Mesenchymal stem cell (in vitro differentiated cells and primary cell): ENCODE measurements at regions not wholly inside any gene's neighbourhood (a gene's known extent, or its start where the extent isn't known, plus 50 kb on each side); places are given as distances from the start of the nearest gene placed in this dataset.
"Not testable (repeated sequence)": the region's sequence is repeated elsewhere in the genome, so short reads cannot be mapped to it uniquely, and the experiment has no call there.

Source experiments
- DNase-seq: peaks from one replicate; pipeline ENCODE4 v3.0.0-alpha.2; 2013
- H2AFZ ChIP-seq: one replicate; pipeline ENCODE4 v1.6.1; 2013; ENCODE audit warnings: low read depth, mild to moderate bottlenecking, control low read depth, inconsistent platforms, low read length, moderate library complexity
- H2AK5ac ChIP-seq: 2 replicates; pipeline ENCODE4 v1.6.1; 2013; ENCODE audit warnings: low read length, moderate library complexity, mild to moderate bottlenecking, inconsistent platforms; ENCODE audit not compliant: severe bottlenecking
- H2BK120ac ChIP-seq: one replicate; pipeline ENCODE4 v1.6.1; 2013; ENCODE audit warnings: low read depth, mild to moderate bottlenecking, inconsistent platforms, low read length, moderate library complexity
- H2BK12ac ChIP-seq, 2 experiments: one replicate each; pipeline ENCODE4 v1.6.1; 2013; ENCODE audit warnings: inconsistent platforms in 2 of 2, low read length in 2 of 2, mild to moderate bottlenecking in 2 of 2, moderate library complexity in 2 of 2, control low read depth in 1 of 2
- H2BK15ac ChIP-seq: one replicate; pipeline ENCODE4 v1.6.1; 2013; ENCODE audit warnings: mild to moderate bottlenecking, low read depth, inconsistent platforms; ENCODE audit not compliant: poor library complexity, severe bottlenecking
- H2BK5ac ChIP-seq: 2 replicates; pipeline ENCODE4 v1.6.1; 2013; ENCODE audit warnings: low read depth, mild to moderate bottlenecking, low read length, control low read depth, inconsistent platforms; ENCODE audit not compliant: poor library complexity, severe bottlenecking
- H3K14ac ChIP-seq, 2 experiments: one replicate each; pipeline ENCODE4 v1.6.1; 2013; ENCODE audit warnings: inconsistent platforms in 2 of 2, low read length in 2 of 2, control low read depth in 1 of 2, mild to moderate bottlenecking in 1 of 2, moderate library complexity in 1 of 2
- H3K18ac ChIP-seq, 2 experiments: one replicate each; pipeline ENCODE4 v1.6.1; 2013; ENCODE audit warnings: inconsistent platforms in 2 of 2, low read length in 2 of 2, control low read depth in 1 of 2, low read depth in 1 of 2, mild to moderate bottlenecking in 1 of 2
- H3K23ac ChIP-seq, 2 experiments: one replicate each; pipeline ENCODE4 v1.6.1; 2013; ENCODE audit warnings: inconsistent platforms in 2 of 2, low read length in 2 of 2, mild to moderate bottlenecking in 2 of 2, moderate library complexity in 2 of 2, control low read depth in 1 of 2
- H3K27ac ChIP-seq: 2 replicates; pipeline ENCODE4 v1.5.1; 2013; ENCODE audit warnings: mild to moderate bottlenecking, moderate library complexity, low read length, control low read depth, inconsistent platforms; ENCODE audit not compliant: poor library complexity, severe bottlenecking
- H3K27me3 ChIP-seq, 2 experiments: 2 replicates each; pipeline versions ENCODE4 v1.6.1 to v1.7.0; 2013; ENCODE audit warnings: low read length in 2 of 2, mild to moderate bottlenecking in 2 of 2, moderate library complexity in 2 of 2, control low read depth in 1 of 2, inconsistent platforms in 1 of 2; ENCODE audit not compliant: control insufficient read depth in 1 of 2, insufficient read depth in 1 of 2
- H3K36me3 ChIP-seq, 2 experiments: 2 replicates each; pipeline versions ENCODE4 v1.6.1 to v1.7.0; 2013; ENCODE audit warnings: low read length in 2 of 2, control low read depth in 1 of 2, inconsistent platforms in 1 of 2, low read depth in 1 of 2, mild to moderate bottlenecking in 1 of 2; ENCODE audit not compliant: insufficient read depth in 2 of 2, control insufficient read depth in 1 of 2
- H3K4ac ChIP-seq, 2 experiments: one replicate each; pipeline ENCODE4 v1.6.1; 2013; ENCODE audit warnings: inconsistent platforms in 2 of 2, low read length in 2 of 2, mild to moderate bottlenecking in 2 of 2, moderate library complexity in 2 of 2, control low read depth in 1 of 2, low read depth in 1 of 2
- H3K4me1 ChIP-seq: 2 replicates; pipeline ENCODE4 v1.6.1; 2013; ENCODE audit warnings: low read depth, low read length, control low read depth; ENCODE audit not compliant: control insufficient read depth, insufficient read depth
- H3K4me2 ChIP-seq: 2 replicates; pipeline ENCODE4 v1.6.1; 2013; ENCODE audit warnings: low read length, mild to moderate bottlenecking, inconsistent platforms; ENCODE audit not compliant: poor library complexity, severe bottlenecking
- H3K4me3 ChIP-seq, 2 experiments: 2 replicates each; pipeline versions ENCODE4 v1.5.1 to v1.7.0; 2013; ENCODE audit warnings: low read length in 2 of 2, mild to moderate bottlenecking in 2 of 2, control low read depth in 1 of 2, low read depth in 1 of 2; ENCODE audit not compliant: insufficient read depth in 1 of 2
- H3K79me1 ChIP-seq: replicated peaks from 2 replicates; pipeline ENCODE4 v1.6.1; 2013; ENCODE audit warnings: mild to moderate bottlenecking, control low read depth, low read length, inconsistent platforms; ENCODE audit not compliant: poor library complexity, severe bottlenecking
- H3K9ac ChIP-seq: 2 replicates; pipeline ENCODE4 v1.7.0; 2013; ENCODE audit warnings: mild to moderate bottlenecking, low read length, moderate library complexity
- H3K9me3 ChIP-seq: 2 replicates; pipeline ENCODE4 v1.7.0; 2013; ENCODE audit warnings: mild to moderate bottlenecking, low read length; ENCODE audit not compliant: control insufficient read depth
- H4K8ac ChIP-seq: one replicate; pipeline ENCODE4 v1.6.1; 2013; ENCODE audit warnings: inconsistent platforms, mild to moderate bottlenecking, low read length, moderate library complexity
- H4K91ac ChIP-seq: one replicate; pipeline ENCODE4 v1.6.1; 2013; ENCODE audit warnings: mild to moderate bottlenecking, low read length, inconsistent platforms
- WGBS: methylation state at CpG from one replicate; pipeline ENCODE4 v1.1.7; 2013; ENCODE audit warnings: mixed read lengths; 5-methylcytosine and 5-hydroxymethylcytosine counted together

GRCh38 chr14:45785240-45785639 is 532.2 kb upstream of the MIS18BP1 start:
- H3K27me3 ChIP-seq, result no peaks in the 10 kb centered on the region
- no peak overlapping the region for H3K27ac ChIP-seq
- H2BK5ac ChIP-seq, result no peak overlapping the region
- H3K36me3 ChIP-seq, result no peaks in the 10 kb centered on the region
- no peak overlapping the region for H2BK12ac ChIP-seq
- H4K8ac ChIP-seq, result no peak overlapping the region
- H3K9ac ChIP-seq, result no peak overlapping the region
- no peak overlapping the region for H3K4ac ChIP-seq
- H3K4me2 ChIP-seq, result no peak overlapping the region
- no peaks in the 10 kb centered on the region for H3K79me1 ChIP-seq
- H3K4me3 ChIP-seq, result no peak overlapping the region
- no peak overlapping the region for H3K14ac ChIP-seq
- no peak overlapping the region for H4K91ac ChIP-seq
- no peak overlapping the region for H2AK5ac ChIP-seq
- H2BK120ac ChIP-seq, result no peak overlapping the region
- no peak overlapping the region for H3K18ac ChIP-seq
- H3K23ac ChIP-seq, result no peak overlapping the region
- 90% methylated on average over 1 of the region's 1 CpG for WGBS
- peaks cover 58% of the 10 kb centered on the region for H3K9me3 ChIP-seq
- H2BK15ac ChIP-seq, result no peak overlapping the region
- no peak overlapping the region for H2AFZ ChIP-seq
- no peaks in the 10 kb centered on the region for H3K4me1 ChIP-seq
- DNase-seq, result no peak

- Histone ChIP-seq H2AK5ac (no peak overlapping the region), H3K9me3 (peaks cover 4% of the 10 kb centered on the region), H3K79me1 (no peaks in the 10 kb centered on the region), H2BK12ac (no peak overlapping the region), H2BK120ac (no peak overlapping the region), H3K18ac (no peak overlapping the region), H3K14ac (no peak overlapping the region), H3K27ac (no peak overlapping the region), H3K4me3 (no peak overlapping the region), H3K9ac (no peak overlapping the region), H2AFZ (no peak overlapping the region), H3K4me2 (no peak overlapping the region), H4K8ac (no peak overlapping the region), H3K27me3 (no peaks in the 10 kb centered on the region), H4K91ac (no peak overlapping the region), H3K23ac (no peak overlapping the region), H3K4ac (no peak overlapping the region), H3K4me1 (no peaks in the 10 kb centered on the region), H2BK5ac (no peak overlapping the region), H3K36me3 (no peaks in the 10 kb centered on the region), H2BK15ac (no peak overlapping the region)
- no peak for DNase-seq
- WGBS, result 67% methylated on average over 1 of the region's 2 CpGs
Measured at GRCh38 chr14:45766247-45766646, 513.2 kb upstream of the MIS18BP1 start.

GRCh38 chr14:45757655-45758054 is 504.7 kb upstream of the MIS18BP1 start:
- H4K8ac ChIP-seq, result no peak overlapping the region
- no peak overlapping the region for H3K4me2 ChIP-seq
- no peak overlapping the region for H3K27ac ChIP-seq
- no peak overlapping the region for H2BK12ac ChIP-seq
- no peaks in the 10 kb centered on the region for H3K36me3 ChIP-seq
- no peak overlapping the region for H2AFZ ChIP-seq
- 80% methylated on average over 4 of the region's 4 CpGs for WGBS
- no peaks in the 10 kb centered on the region for H3K79me1 ChIP-seq
- H3K18ac ChIP-seq, result no peak overlapping the region
- H4K91ac ChIP-seq, result no peak overlapping the region
- H3K27me3 ChIP-seq, result no peaks in the 10 kb centered on the region
- H2BK5ac ChIP-seq, result no peak overlapping the region
- H3K23ac ChIP-seq, result no peak overlapping the region
- H3K4me1 ChIP-seq, result no peaks in the 10 kb centered on the region
- H3K4ac ChIP-seq, result no peak overlapping the region
- no peak overlapping the region for H2AK5ac ChIP-seq
- H3K9ac ChIP-seq, result no peak overlapping the region
- no peak overlapping the region for H2BK120ac ChIP-seq
- H3K9me3 ChIP-seq, result peaks cover 22% of the 10 kb centered on the region
- DNase-seq, result no peak
- H2BK15ac ChIP-seq, result no peak overlapping the region
- H3K14ac ChIP-seq, result no peak overlapping the region
- no peak overlapping the region for H3K4me3 ChIP-seq

- not testable (repeated sequence) for H3K79me1 ChIP-seq, H2BK5ac ChIP-seq, H3K18ac ChIP-seq, H3K4me1 ChIP-seq, H4K91ac ChIP-seq, H3K4me3 ChIP-seq, H3K9ac ChIP-seq, H2AFZ ChIP-seq, H2AK5ac ChIP-seq, H3K4me2 ChIP-seq, H2BK15ac ChIP-seq, H3K27me3 ChIP-seq, H3K27ac ChIP-seq, H3K14ac ChIP-seq, H3K36me3 ChIP-seq, DNase-seq, H2BK12ac ChIP-seq, H4K8ac ChIP-seq, H3K23ac ChIP-seq, H2BK120ac ChIP-seq, H3K4ac ChIP-seq
- peaks cover 23% of the 10 kb centered on the region for H3K9me3 ChIP-seq
- 100% methylated on average over 1 of the region's 2 CpGs for WGBS
Measured at GRCh38 chr14:45756412-45756811, 503.4 kb upstream of the MIS18BP1 start.
